SK-N-SH (cell line): ENCODE measurements at regions not wholly inside any gene's neighbourhood (a gene's known extent, or its start where the extent isn't known, plus 50 kb on each side); places are given as distances from the start of the nearest gene placed in this dataset.
"Not testable (repeated sequence)": the region's sequence is repeated elsewhere in the genome, so short reads cannot be mapped to it uniquely, and the experiment has no call there.

ENCODE experiments used
- CTCF ChIA-PET: fragments of 300-600, 350-600 bp; formaldehyde crosslinking; extraction: SDS; loops from one replicate; lab custom pipeline; 2021; lab: Yijun Ruan, JAX
- POLR2A ChIA-PET: fragments of 350-600 bp; sonication (Branson Sonifier 250); formaldehyde crosslinking; extraction: SDS; loops from one replicate; lab custom pipeline; 2020; ENCODE audit warnings: antibody characterized with exemption, inconsistent platforms; lab: Yijun Ruan, JAX
- DNase-seq: peaks from one replicate; pipeline ENCODE4 v3.0.0; 2012
- H2AFZ ChIP-seq: fragments of 200-600 bp; sonication (generic); 2 replicates; pipeline ENCODE4 v1.8.1; 2016; ENCODE audit warnings: antibody characterized with exemption, mild to moderate bottlenecking, low read depth
- H3F3A ChIP-seq: fragments of 200-600 bp; sonication (generic); replicated peaks from 2 replicates; pipeline ENCODE3; 2016; ENCODE audit warnings: antibody characterized with exemption, mild to moderate bottlenecking; ENCODE audit not compliant: insufficient read depth
- H3K27ac ChIP-seq, 2 experiments: fragments of 200-500 bp in 1 of 2; fragments of 200-600 bp in 1 of 2; sonication (Bioruptor generic) in 1 of 2; sonication (generic), shearing (Covaris generic) in 1 of 2; 2 replicates each; pipeline versions ENCODE4 v1.5.1 to v1.6.1; 2014 to 2016; ENCODE audit warnings: low read depth in 2 of 2, inconsistent platforms in 1 of 2, low read length in 1 of 2, mild to moderate bottlenecking in 1 of 2, mixed read lengths in 1 of 2
- H3K27me3 ChIP-seq: fragments of 200-600 bp; sonication (generic), shearing (Covaris generic); 2 replicates; pipeline ENCODE4 v1.6.1; 2016; ENCODE audit warnings: mixed run types; ENCODE audit not compliant: insufficient read depth
- H3K36me3 ChIP-seq, 2 experiments: fragments of 200-500 bp in 1 of 2; fragments of 200-600 bp in 1 of 2; sonication (Bioruptor generic) in 1 of 2; sonication (generic) in 1 of 2; replicated peaks in 1 of 2; 2 replicates each; pipeline versions ENCODE3 to v1.5.1; 2014 to 2016; ENCODE audit warnings: low read length in 1 of 2, mild to moderate bottlenecking in 1 of 2; ENCODE audit not compliant: insufficient read depth in 2 of 2, control insufficient read depth in 1 of 2
- H3K4me1 ChIP-seq, 2 experiments: fragments of 200-500 bp in 1 of 2; fragments of 200-600 bp in 1 of 2; sonication (Bioruptor generic) in 1 of 2; sonication (generic), shearing (Covaris generic) in 1 of 2; 2 replicates each; pipeline versions ENCODE4 v1.5.1 to v1.6.1; 2014 to 2016; ENCODE audit warnings: low read depth in 1 of 2, low read length in 1 of 2, mixed run types in 1 of 2; ENCODE audit not compliant: insufficient read depth in 2 of 2, control insufficient read depth in 1 of 2
- H3K4me2 ChIP-seq: fragments of 200-600 bp; sonication (generic), shearing (Covaris generic); 2 replicates; pipeline ENCODE4 v1.6.1; 2017; ENCODE audit warnings: mixed run types
- H3K4me3 ChIP-seq, 2 experiments: fragments of 200-500 bp in 1 of 2; fragments of 200-600 bp in 1 of 2; sonication (Bioruptor generic) in 1 of 2; sonication (generic), shearing (Covaris generic) in 1 of 2; 2 replicates each; pipeline versions ENCODE4 v1.5.1 to v1.8.1; 2014 to 2016; ENCODE audit warnings: low read depth in 2 of 2, inconsistent platforms in 1 of 2, low read length in 1 of 2, mild to moderate bottlenecking in 1 of 2, mixed read lengths in 1 of 2, moderate library complexity in 1 of 2
- H3K79me2 ChIP-seq: fragments of 200-600 bp; sonication (generic); 2 replicates; pipeline ENCODE4 v1.8.1; 2017; ENCODE audit warnings: mild to moderate bottlenecking; ENCODE audit not compliant: insufficient read depth
- H3K9ac ChIP-seq: fragments of 200-600 bp; sonication (generic); 2 replicates; pipeline ENCODE4 v1.6.1; 2017; ENCODE audit warnings: mixed run types
- H3K9me2 ChIP-seq: fragments of 200-600 bp; sonication (generic); 2 replicates; pipeline ENCODE4 v1.6.1; 2017; ENCODE audit warnings: mixed run types
- H3K9me3 ChIP-seq: fragments of 200-600 bp; sonication (generic); 2 replicates; pipeline ENCODE4 v1.6.1; 2017; ENCODE audit warnings: mixed run types, mild to moderate bottlenecking, moderate library complexity
- H4K20me1 ChIP-seq: fragments of 200-600 bp; sonication (generic); 2 replicates; pipeline ENCODE4 v1.6.1; 2017; ENCODE audit warnings: mild to moderate bottlenecking, mixed run types; ENCODE audit not compliant: insufficient read depth
- CHD2 ChIP-seq: fragments of 150-350 bp; IDR thresholded peaks from 2 replicates; pipeline ENCODE4 v1.6.1; 2018; ENCODE audit warnings: low read length; ENCODE audit not compliant: partially characterized antibody
- FOSL2 ChIP-seq: IDR thresholded peaks from 2 replicates; pipeline ENCODE4 v1.4.0; 2012; ENCODE audit warnings: low read depth, mild to moderate bottlenecking, moderate library complexity, borderline replicate concordance
- GABPA ChIP-seq: IDR thresholded peaks from 2 replicates; pipeline ENCODE4 v1.4.0; 2012; ENCODE audit warnings: low read depth, mild to moderate bottlenecking
- RCOR1 ChIP-seq: fragments of 150-350 bp; IDR thresholded peaks from 2 replicates; pipeline ENCODE4 v1.6.1; 2017; ENCODE audit warnings: antibody characterized with exemption, low read length
- RFX5 ChIP-seq: IDR thresholded peaks from 2 replicates; pipeline ENCODE4 v1.6.1; 2012; ENCODE audit warnings: mild to moderate bottlenecking, improper control_type of control experiment, low read length
- ZBTB33 ChIP-seq: IDR thresholded peaks from 2 replicates; pipeline ENCODE4 v1.4.0; 2012; ENCODE audit warnings: low read depth, borderline replicate concordance
- WGBS: methylation state at CpG from one replicate; pipeline ENCODE4 v1.1.6; 2017; ENCODE audit warnings: low lambda C conversion rate; 5-methylcytosine and 5-hydroxymethylcytosine counted together
- TF ChIP-seq, protein P1 (sequence below): fragments of 150-350 bp; IDR thresholded peaks from 2 replicates; pipeline ENCODE4 v1.6.1; 2017; ENCODE audit warnings: antibody characterized with exemption, low read length, low read depth, borderline replicate concordance
- TF ChIP-seq, protein P2 (sequence below): IDR thresholded peaks from 2 replicates; pipeline ENCODE4 v1.4.0; 2012; ENCODE audit warnings: low read depth
- TF ChIP-seq, protein P3 (sequence below): fragments of 150-350 bp; IDR thresholded peaks from 2 replicates; pipeline ENCODE4 v1.6.1; 2016; ENCODE audit warnings: mild to moderate bottlenecking, low read depth, low read length

DNA sequence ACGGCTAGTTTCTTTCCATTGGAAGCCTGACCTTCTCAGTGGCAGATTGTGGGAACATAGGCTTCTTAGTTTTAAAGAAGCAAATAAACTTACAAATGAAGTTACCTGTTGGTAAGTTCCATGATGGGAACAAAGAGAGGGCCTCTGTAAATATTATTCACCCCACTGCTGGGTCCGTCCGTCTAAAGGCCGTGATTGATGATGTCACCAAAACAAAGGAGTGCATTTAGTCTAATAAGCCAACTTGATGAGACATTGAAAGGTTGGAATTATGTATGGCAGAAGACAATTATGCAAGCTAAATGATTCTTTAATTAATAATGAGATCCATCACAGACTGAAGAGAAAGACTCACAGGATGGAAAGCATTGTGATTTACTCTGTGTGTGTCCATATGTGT lies 1091.9 kb upstream of the FANCL start:
- H3K9me3 ChIP-seq: no peaks in the 10 kb centered on the region

DNA sequence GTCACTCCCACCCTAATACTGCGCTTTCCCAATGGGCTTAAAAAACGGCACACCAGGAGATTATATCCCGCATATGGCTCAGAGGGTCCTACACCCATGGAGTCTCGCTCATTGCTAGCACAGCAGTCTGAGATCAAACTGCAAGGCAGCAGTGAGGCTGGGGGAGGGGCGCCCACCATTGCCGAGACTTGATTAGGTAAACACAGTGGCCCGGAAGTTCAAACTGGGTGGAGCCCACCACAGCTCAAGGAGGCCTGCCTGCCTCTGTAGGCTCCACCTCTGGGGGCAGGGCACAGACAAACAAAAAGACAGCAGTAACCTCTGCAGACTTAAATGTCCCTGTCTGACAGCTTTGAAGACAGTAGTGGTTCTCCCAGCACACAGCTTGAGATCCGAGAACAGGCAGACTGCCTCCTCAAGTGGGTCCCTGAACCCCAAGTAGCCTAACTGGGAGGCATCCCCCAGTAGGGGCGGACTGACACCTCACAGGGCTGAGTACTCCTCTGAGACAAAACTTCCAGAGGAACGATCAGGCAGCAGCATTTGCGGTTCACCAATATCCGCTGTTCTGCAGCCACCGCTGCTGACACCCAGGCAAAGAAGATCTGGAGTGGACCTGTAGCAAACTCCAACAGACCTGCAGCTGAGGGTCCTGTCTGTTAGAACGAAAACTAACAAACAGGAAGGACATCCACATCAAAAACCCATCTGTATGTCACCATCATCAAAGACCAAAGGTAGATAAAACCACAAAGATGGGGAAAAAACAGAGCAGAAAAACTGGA lies 1085.6 kb upstream of the FANCL start:
- H3K27ac ChIP-seq, DNase-seq, H3K4me1 ChIP-seq, H2AFZ ChIP-seq, H3K4me3 ChIP-seq, POLR2A ChIA-PET, H3F3A ChIP-seq, H3K79me2 ChIP-seq, CTCF ChIA-PET, H3K36me3 ChIP-seq, H3K9me2 ChIP-seq, H4K20me1 ChIP-seq, H3K27me3 ChIP-seq, H3K4me2 ChIP-seq, H3K9me3 ChIP-seq, H3K9ac ChIP-seq: not testable (repeated sequence)
- WGBS: 51% methylated on average over 9 of the region's 14 CpGs

More for the DNA sequence above, 1091.9 kb upstream of the FANCL start:
- Histone ChIP-seq H3K27ac (no peak overlapping the region), H3K4me2 (no peak overlapping the region), H3K36me3 (no peaks in the 10 kb centered on the region), H2AFZ (no peak overlapping the region), H3K79me2 (no peaks in the 10 kb centered on the region), H4K20me1 (no peaks in the 10 kb centered on the region), H3K27me3 (no peaks in the 10 kb centered on the region), H3K9me2 (no peaks in the 10 kb centered on the region), H3K4me1 (no peaks in the 10 kb centered on the region), H3K9ac (no peak overlapping the region), H3F3A (no peaks in the 10 kb centered on the region), H3K4me3 (no peak overlapping the region)
- POLR2A ChIA-PET: no interaction called here
- no peak for TF ChIP-seq GABPA
- TF ChIP-seq CHD2: no peak
- TF ChIP-seq RFX5: no peak
- TF ChIP-seq FOSL2: no peak
- TF ChIP-seq, protein P1, sequence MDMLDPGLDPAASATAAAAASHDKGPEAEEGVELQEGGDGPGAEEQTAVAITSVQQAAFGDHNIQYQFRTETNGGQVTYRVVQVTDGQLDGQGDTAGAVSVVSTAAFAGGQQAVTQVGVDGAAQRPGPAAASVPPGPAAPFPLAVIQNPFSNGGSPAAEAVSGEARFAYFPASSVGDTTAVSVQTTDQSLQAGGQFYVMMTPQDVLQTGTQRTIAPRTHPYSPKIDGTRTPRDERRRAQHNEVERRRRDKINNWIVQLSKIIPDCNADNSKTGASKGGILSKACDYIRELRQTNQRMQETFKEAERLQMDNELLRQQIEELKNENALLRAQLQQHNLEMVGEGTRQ: no peak
- TF ChIP-seq, protein P2, sequence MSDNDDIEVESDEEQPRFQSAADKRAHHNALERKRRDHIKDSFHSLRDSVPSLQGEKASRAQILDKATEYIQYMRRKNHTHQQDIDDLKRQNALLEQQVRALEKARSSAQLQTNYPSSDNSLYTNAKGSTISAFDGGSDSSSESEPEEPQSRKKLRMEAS: no peak
- TF ChIP-seq, protein P3, sequence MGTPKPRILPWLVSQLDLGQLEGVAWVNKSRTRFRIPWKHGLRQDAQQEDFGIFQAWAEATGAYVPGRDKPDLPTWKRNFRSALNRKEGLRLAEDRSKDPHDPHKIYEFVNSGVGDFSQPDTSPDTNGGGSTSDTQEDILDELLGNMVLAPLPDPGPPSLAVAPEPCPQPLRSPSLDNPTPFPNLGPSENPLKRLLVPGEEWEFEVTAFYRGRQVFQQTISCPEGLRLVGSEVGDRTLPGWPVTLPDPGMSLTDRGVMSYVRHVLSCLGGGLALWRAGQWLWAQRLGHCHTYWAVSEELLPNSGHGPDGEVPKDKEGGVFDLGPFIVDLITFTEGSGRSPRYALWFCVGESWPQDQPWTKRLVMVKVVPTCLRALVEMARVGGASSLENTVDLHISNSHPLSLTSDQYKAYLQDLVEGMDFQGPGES: no peak
- no peak for TF ChIP-seq ZBTB33
- no peak for TF ChIP-seq RCOR1
- WGBS: 55% methylated on average over 4 of the region's 4 CpGs
- CTCF ChIA-PET: no interaction called here
- DNase-seq: no peak
